ENCODE measurements at regions not wholly inside any gene's neighbourhood (a gene's known extent, or its start where the extent isn't known, plus 50 kb on each side); places are given as distances from the start of the nearest gene placed in this dataset.

GRCh38 chr5:144742361-144742760, 571.7 kb downstream of the KCTD16 start:
- Histone ChIP-seq H3K27me3 (ENCODE audit: control insufficient read depth, insufficient read depth, low read length) (no peaks in the 10 kb centered on the region), H3K36me3 (ENCODE audit: control insufficient read depth, insufficient read depth, low read length) (no peaks in the 10 kb centered on the region), H3K79me2 (no peaks in the 10 kb centered on the region), H3K4me2 (ENCODE audit: low read length) (no peak overlapping the region), H3K27ac (no peak overlapping the region), H3K4me1 (no peaks in the 10 kb centered on the region), H3K9me3 (ENCODE audit: control insufficient read depth, low read length) (no peaks in the 10 kb centered on the region), H2AFZ (no peak overlapping the region), H3K9ac (no peak overlapping the region), H3K4me3 (ENCODE audit: low read depth, low read length) (no peak overlapping the region)
- no peak for TF ChIP-seq CTCF (IDR thresholded peaks at IDR 0.05)

GRCh38 chr5:144731786-144732185, 561.1 kb downstream of the KCTD16 start:
- Histone ChIP-seq H3K9me3 (ENCODE audit: control insufficient read depth, low read length) (no peaks in the 10 kb centered on the region), H3K4me3 (ENCODE audit: low read depth, low read length) (no peak overlapping the region), H3K9ac (no peak overlapping the region), H2AFZ (no peak overlapping the region), H3K27ac (no peak overlapping the region), H3K4me1 (no peaks in the 10 kb centered on the region), H3K4me2 (ENCODE audit: low read length) (no peak overlapping the region), H3K36me3 (ENCODE audit: control insufficient read depth, insufficient read depth, low read length) (no peaks in the 10 kb centered on the region), H3K27me3 (ENCODE audit: control insufficient read depth, insufficient read depth, low read length) (no peaks in the 10 kb centered on the region), H3K79me2 (no peaks in the 10 kb centered on the region)
- no peak for TF ChIP-seq CTCF (IDR thresholded peaks at IDR 0.05)

- no peaks in the 10 kb centered on the region for H3K36me3 ChIP-seq (ENCODE audit: control insufficient read depth, insufficient read depth, low read length)
- no peak overlapping the region for H3K4me3 ChIP-seq (ENCODE audit: low read depth, low read length)
- no peak overlapping the region for H2AFZ ChIP-seq
- H3K4me1 ChIP-seq = no peaks in the 10 kb centered on the region
- H3K27me3 ChIP-seq (ENCODE audit: control insufficient read depth, insufficient read depth, low read length) = no peaks in the 10 kb centered on the region
- H3K27ac ChIP-seq = no peak overlapping the region
- H3K9ac ChIP-seq = no peak overlapping the region
- TF ChIP-seq CTCF (IDR thresholded peaks at IDR 0.05) = no peak
- H3K4me2 ChIP-seq (ENCODE audit: low read length) = no peak overlapping the region
- no peaks in the 10 kb centered on the region for H3K79me2 ChIP-seq
- H3K9me3 ChIP-seq (ENCODE audit: control insufficient read depth, low read length) = no peaks in the 10 kb centered on the region
These were observed 541.4 kb downstream of the KCTD16 start for GRCh38 chr5:144712090-144712489.

- Histone ChIP-seq H3K79me2 (no peaks in the 10 kb centered on the region), H3K4me1 (no peaks in the 10 kb centered on the region), H3K9me3 (ENCODE audit: control insufficient read depth, low read length) (no peaks in the 10 kb centered on the region), H3K4me3 (ENCODE audit: low read depth, low read length) (no peak overlapping the region), H3K27me3 (ENCODE audit: control insufficient read depth, insufficient read depth, low read length) (no peaks in the 10 kb centered on the region), H3K4me2 (ENCODE audit: low read length) (no peak overlapping the region), H3K36me3 (ENCODE audit: control insufficient read depth, insufficient read depth, low read length) (no peaks in the 10 kb centered on the region), H3K9ac (no peak overlapping the region), H3K27ac (no peak overlapping the region), H2AFZ (no peak overlapping the region)
- TF ChIP-seq CTCF (IDR thresholded peaks at IDR 0.05) = no peak
These were observed 540.5 kb downstream of the KCTD16 start for GRCh38 chr5:144711172-144711571.

GRCh38 chr5:144710637-144711036, 540.0 kb downstream of the KCTD16 start:
- no peaks in the 10 kb centered on the region for H3K4me1 ChIP-seq
- no peak overlapping the region for H2AFZ ChIP-seq
- no peak overlapping the region for H3K27ac ChIP-seq
- H3K36me3 ChIP-seq (ENCODE audit: control insufficient read depth, insufficient read depth, low read length) = no peaks in the 10 kb centered on the region
- TF ChIP-seq CTCF (IDR thresholded peaks at IDR 0.05) = no peak
- H3K9me3 ChIP-seq (ENCODE audit: control insufficient read depth, low read length) = no peaks in the 10 kb centered on the region
- H3K4me2 ChIP-seq (ENCODE audit: low read length) = no peak overlapping the region
- no peak overlapping the region for H3K9ac ChIP-seq
- no peaks in the 10 kb centered on the region for H3K27me3 ChIP-seq (ENCODE audit: control insufficient read depth, insufficient read depth, low read length)
- no peaks in the 10 kb centered on the region for H3K79me2 ChIP-seq
- H3K4me3 ChIP-seq (ENCODE audit: low read depth, low read length) = no peak overlapping the region

Measured in parathyroid adenoma (tissue), 2 donors.